NCI-H2107 (cell line): ENCODE measurements at regions not wholly inside any gene's neighbourhood (a gene's known extent, or its start where the extent isn't known, plus 50 kb on each side); places are given as distances from the start of the nearest gene placed in this dataset.

ENCODE experiments used
- DNase-seq: peaks from one replicate; lab custom pipeline; 2025; lab: John Stamatoyannopoulos, UW

DNA sequence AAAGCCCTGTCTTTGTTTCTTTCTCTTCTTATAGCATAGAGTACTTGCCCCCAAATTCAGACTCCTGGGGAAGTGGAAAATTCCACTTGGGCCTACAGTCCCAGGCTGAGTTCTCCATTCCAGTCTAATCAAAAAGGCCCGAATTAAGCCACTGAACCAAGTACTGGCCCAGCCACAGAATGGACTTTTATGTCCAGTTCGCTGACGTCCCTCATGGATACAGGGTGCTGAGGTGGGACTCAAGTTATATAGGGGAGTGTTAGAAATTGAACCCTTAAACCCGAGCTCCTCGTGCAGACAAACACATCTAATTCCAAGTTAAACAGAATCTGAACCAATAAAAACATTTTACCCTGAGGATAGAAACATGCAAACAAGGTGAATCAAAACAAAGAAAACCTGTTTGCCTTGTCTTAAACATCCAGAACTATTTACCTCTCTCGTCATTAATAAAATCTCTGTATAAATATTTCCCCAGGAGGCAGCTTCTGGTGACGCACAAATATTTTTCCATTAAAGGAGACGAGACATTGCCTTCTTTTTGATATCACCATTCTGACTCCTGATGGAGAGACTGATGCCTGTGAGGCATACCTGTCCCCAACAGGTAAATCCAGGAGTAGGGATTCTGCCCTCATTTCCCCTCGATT lies 136.8 kb upstream of the ARL4C start:
- DNase-seq: no peak

DNA sequence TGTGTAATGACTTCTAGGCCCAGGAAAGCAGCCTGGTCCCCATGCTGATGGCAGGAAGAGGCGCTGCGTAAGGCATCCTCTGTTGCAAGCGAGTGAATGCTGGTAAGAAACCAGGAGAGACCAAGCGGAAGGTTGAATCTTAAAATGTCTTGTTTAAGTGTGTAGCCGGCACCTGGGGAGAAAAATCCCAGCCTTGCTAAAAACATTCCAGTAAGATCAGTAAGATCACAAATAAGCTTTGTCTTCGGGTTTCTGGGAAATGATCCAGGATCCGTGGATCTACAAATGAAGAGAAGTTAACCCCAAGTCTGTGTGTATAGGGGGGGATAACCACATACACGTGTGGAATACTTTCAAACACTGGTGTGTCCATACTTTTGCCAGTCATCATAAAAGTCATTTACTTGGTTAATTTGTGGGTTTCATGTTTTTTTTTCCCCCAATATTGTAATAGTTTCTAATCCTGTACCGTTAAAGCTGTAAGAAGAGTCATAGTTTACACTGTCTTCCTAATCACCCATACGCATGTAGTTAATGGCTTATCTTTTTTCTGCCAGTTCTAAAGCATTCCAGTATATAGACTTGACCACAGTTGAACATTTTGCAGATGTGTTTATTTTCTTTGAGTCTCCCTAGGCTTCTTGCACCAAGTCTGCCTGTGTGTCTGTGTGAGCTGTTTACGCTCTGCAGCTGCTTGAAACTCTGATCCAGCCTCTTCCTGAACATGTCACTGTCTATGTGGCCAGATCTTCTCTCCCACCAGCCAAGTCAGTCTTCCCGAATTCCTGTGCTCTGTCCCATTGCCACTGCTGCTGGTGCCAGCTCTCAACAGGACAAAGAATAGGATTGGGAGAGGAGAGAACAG lies 135.9 kb upstream of the ARL4C start:
- DNase-seq: no peak

DNA sequence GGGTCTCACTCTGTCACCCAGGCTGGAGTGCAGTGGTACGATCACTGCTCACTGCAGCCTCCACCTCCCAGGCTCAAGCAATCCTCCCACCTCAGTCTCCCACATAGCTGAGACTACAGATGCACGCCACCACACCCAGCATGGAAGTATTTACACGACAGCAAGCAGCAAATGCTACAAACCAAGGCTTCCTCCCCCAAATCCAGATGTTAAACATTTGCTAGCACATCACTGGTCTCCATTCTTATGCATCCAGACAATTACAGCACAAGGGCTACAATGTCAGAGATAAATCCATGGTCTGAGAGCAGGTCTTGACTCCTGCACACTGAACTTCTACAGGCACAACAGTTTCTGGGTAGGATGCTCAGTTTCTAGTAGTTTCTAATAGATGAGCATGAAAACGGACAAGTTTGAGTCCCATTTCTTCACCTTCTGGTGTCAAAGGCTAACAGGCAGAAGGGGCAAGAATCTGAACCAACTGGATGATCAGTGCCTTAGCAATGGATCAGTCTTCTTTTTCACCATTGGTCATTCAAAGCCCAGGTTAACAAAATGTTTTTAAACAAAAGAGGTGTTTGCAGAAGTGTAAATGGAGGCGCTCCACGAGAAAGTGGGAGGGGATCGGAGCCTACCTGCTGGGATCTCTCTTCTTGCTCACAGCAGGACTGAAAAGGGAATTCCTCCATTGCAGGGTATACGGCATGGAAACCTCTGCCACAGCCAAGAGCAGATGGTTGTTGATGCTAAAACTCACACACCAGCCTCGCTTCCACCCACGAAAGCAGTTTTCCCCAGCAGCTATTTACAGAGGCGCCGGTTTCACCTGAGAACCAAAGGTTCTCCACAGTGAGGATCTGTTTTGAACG lies 135.0 kb upstream of the ARL4C start:
- DNase-seq: no peak

DNA sequence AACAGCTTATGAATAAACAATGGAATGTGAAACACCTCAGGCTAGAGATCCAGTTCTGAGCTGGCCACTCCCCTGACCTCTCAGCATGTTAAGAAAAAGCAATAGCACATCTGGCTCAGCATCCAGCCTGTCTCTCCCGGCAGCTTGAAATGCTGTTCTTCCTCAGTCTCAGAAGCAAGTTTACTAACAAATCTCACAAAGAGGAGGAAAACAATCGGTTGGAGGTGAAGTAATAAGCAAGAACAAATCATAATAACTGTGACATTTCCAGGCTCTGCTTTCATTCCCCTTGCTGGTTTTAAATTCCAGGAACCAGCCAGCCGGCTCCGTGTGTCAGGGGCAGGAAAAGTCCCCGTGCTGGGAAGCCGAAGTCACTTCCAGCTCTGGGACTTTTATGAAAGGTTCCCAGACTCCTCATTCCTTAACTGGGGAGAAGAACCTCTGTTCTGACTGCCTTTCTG lies 133.9 kb upstream of the ARL4C start:
- no peak for DNase-seq

DNA sequence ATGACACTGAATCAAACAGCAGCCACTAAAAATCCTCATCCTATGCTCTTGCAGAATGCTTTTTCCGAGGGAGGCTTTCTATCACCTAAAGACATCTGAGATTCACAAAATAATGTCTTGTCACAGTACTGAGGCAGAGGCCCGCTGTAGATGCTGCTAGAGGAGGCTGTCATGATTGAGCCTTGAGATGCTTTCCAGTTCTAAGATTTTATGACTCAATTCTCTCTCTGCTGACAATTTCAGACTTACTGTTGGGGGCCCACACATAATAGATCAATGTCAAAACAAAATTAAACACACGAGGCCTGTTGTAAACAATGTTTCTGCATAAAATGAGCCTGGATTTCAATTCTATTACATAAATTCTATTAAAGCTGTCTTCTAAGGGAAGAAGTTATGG lies 132.7 kb upstream of the ARL4C start:
- DNase-seq: no peak

DNA sequence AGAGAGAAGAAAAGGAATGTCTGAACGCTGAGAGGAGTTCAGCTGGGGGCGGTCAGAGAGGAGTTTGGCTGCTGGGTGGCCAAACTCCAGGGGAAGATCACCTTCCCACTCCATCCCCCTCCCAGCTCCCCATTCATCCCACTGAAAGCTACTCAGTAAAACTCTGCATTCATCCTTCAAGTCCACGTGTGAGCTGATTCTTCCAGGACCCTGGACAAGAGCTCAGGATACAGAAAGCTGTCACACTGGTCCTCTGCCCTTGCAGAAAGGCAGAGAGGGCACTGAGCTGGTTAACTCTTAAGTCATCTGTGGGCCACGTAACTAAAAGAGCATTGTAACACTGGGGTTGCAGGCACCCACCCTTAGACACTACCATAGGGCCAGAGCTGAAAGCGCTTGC lies 132.1 kb upstream of the ARL4C start:
- no peak for DNase-seq

DNA sequence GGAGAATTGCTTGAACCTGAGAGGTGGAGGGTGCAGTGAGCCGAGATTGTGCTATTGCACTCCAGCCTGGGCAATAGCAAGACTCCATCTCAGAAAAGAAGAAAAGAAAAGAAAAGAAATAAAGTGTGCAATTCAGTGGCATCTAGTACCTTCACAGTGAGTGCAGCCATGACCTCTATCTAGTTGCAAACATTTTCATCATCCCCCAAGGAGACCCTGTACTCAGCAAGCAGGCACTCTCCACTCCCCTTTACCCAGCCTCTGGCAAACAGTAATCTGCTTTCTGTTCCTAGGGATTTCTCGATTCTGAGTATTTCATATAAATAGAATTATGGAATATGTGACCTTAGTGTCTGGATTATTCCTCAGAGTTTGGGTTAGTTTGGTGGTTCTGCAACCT lies 130.4 kb upstream of the ARL4C start:
- no peak for DNase-seq

DNA sequence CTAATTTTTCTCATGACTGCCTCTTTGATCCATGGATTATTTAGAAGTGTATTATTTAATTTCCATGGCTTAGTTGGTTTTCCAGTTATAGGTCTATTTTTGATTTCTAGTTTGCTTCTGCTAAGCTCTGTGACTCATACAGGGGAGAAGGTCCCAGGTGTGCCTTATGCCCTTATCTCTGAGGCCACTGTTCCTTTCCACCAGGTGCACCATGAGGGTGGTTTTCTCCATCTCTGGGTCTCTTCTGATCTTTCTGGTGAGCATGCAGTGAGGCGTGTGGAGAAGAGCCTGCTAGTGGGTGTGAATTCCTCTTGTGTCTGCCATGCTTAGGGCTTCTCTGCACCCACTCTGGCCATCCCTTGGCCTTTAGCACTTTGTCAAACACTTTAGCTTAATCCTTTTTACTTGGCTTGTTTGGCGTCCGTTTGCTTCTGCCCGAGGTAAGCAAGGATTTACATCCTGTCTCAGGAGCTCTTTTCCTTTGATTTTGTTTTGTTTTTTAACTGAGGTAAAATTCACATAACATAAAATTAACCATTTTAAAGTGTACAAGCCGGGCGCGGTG lies 129.8 kb upstream of the ARL4C start:
- DNase-seq: no peak

DNA sequence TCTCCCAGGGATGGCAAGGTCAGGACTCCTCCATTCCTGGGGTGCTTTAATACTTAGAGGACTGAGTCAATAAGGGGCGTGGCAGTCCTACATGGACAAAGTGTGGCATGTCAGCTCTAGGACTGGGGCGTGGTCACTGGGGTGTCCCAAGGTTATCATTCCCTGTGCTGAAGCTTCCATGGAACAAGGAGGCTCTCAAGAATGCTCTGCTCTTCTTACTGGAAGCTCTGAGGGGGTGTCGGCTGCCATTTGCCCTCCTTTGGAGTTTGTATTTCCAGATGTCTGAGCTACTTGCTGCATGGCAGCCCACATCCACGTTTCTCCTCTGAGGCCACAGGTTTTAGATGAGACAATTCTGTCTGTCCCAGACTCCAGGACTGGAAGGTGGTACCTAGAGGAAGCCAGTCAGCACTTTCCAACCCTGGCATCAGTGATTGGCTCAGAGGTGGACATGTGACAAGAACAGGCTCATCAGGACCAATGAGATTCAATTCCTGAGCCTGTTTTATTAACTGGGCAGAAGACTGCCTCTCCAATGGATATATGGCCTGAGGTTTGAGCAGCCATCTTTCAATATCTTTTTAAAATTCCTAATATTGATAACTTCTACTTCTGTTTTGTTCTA lies 128.9 kb upstream of the ARL4C start:
- no peak for DNase-seq

DNA sequence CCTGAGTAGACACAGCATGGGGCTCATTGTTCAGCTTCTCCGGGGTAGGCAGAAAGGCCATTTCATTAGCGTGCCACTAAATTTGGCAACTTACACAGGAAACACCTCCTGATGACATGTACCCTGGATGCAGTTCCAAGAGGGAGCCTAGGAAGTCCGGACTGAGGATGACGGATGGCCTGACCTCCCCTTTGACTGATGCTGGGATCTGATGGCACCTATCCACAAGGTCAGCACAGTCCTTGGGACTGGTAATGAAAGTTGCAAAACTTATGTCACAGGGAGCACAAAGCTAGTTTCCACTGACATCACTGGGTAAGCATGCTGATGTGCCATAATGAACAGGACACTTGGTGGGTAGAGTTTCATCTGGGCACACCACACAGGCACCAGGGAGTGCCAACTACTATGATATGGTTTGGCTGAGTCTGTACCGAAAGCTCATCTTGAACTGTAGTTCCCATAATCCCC lies 126.7 kb upstream of the ARL4C start:
- no peak for DNase-seq

DNA sequence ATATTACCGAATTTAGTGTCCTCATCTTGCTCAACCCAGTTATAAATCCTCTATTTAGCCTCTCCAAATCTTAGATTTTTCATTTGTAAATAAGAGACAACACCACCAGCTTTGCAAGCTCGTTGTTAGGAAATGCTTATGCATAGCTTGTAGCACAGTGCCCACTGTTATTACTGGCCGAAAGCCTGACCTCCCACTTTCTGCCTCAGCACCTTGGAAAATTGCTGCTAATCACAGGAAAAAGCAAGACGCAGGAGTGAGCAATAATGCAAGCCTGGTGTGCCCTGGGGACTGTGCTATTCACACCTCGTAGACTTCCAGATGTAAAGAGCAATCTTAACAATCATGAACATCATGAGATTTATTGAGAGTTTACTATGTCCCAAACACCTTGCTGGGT lies 124.2 kb upstream of the ARL4C start:
- DNase-seq: no peak

DNA sequence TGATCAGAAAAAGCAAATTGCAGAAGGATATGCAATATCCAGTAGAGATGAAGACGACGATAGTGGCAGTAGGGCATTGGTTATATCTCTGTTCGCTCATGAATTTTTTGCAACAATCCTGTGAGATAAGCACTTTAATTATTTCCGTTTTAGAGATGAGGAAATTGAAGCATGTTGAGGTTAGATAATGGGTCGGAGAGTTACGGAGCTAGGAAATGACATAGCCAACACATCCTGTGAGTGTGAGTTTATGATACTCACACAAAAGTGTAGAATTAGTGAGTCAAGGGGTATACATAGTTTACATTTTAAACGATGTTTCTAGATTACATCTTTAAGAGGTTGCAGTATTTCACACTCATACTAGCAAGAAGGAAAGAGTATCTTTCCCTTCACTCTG lies 123.1 kb upstream of the ARL4C start:
- no peak for DNase-seq

DNA sequence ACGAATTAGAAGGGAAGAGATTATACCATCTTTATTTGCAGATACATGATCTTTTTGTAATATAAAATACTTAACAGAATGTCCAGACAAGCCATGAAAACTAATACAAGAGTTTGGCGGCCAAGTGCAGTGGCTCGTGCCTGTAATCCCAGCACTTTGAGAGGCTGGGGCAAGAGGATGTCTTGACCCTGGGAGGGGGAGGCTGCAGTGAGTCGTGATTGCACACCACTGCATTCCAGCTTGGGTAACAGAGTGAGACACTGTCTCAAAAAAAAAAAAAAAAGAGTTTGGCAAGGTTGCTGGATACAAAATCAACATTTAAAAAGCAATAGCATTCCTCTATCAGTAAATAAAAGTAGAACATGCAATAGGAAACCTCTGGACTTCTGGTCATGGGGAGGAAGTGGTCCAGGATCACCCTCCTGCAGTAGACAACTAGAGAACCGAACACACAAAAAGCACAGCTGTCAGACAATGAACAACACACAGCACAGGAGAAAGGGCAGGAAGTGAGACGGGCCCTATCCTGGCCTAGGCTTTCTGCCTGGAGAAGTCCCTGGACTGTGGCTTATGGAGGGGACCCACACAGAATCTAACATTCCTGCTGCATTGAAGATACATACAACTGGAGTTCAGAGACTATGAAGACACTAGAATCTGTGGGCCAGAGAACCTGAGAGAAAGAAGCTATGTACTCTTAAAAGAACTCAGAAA lies 118.9 kb upstream of the ARL4C start:
- no peak for DNase-seq

DNA sequence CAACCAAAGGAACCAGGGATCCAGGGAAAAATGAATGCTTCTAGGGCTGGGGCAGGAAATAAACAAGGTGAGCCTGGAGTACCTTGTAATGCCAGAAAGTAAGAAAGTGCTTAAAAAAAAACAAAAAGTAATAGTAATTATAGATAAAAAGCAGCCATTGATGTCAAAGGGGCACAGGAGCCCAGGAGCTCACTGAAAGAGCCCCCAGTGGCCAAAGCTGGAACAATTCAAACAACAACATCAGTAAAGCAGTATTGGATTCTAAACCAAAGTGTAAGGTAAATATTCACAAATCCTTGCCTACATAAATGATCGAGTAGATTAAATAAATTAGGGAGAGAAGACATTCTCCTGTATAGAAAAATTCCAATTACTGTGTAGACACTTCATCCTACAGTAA lies 114.3 kb upstream of the ARL4C start:
- no peak for DNase-seq

DNA sequence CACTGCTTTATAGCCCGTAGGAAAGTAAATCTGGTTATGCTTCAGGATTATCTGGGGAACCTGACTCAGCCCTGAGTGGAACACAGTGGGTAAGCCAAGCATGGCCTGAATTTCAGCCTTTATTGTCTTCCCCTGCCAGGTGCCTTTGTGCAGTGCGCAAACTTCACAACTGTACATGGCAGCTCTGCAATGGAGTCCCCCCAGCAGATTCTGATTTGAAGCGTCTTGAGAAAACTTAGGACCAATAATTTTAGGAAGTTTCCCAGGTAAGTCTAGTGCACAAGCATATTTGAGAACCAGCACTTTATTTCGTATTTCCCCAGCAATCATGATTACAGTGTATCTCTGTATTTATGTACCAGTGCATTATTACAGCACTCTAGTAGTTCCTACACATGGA lies 112.1 kb upstream of the ARL4C start:
- DNase-seq: no peak

DNA sequence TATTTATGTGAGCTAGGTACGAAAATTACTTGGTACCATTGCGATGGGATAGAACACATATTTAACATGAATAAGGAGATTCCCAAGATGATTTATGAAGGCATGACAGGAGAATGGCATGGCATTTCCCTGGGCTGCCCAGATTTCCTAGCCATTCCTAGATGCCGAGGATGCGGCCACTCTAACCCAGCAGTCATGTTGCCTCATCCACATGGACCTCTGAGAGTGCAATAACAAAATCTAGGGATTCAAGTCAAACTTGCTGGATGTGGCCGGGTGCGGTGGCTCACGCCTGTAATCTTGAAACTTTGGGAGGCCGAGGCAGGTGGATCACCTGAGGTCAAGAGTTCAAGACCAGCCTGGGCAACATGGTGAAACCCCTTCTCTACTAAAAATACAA lies 110.8 kb upstream of the ARL4C start:
- no peak for DNase-seq

DNA sequence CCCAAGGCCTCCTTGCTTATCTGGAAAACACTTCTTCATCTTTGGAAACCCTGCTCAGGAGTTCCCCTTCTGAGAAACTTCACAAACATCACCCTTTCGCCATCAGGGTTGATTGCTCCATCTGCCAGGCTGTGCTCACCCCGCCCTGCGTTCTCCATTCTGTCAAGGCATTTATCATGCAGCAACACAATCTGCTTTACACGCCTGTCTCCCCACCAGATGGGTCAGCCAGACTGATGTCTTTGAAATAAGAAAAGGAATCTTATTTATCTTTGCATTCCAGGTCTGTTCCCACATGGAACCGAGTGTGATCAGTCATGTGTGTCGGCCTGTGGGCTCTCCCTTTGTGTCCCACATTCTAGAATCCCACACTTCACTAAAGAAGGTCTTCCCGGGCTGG lies 110.0 kb upstream of the ARL4C start:
- DNase-seq: no peak

DNA sequence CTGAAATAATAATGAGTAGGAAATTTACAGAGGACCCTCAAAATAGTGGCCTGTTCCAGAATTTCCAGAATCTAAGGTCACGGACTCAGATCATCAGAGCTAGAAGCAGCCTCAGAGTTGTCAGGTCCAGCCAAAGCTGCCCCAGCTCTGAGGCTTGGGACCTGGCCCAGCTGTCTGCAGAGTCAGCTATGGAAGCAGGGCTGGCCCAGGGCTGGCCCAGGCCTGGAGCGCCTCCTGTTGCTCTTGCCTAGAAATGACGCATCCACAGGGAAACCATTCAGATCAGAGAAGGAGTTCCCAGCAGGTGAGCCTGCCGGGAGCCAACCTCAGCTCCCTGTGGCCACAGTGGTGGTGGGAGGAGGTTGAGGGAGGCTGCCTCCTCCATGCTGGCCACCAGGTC lies 106.7 kb upstream of the ARL4C start:
- no peak for DNase-seq

DNA sequence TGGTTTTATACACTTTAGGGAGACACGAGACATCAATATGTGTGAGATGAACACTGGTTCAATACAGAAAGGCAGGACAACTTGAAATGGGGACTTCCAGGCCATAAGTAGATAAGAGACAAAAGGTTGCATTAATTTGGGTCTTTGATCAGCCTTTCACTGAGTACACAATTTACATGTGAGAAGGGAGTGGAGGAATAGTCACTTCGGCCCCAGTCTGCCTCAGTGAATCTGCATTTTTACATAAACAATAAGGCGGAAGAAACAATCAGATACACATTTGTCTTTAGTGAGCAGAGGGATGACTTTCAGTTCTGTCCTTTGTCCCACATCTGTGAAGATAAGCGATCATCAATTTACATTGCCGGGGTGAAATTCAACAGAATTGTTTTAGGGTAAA lies 104.3 kb upstream of the ARL4C start:
- no peak for DNase-seq

DNA sequence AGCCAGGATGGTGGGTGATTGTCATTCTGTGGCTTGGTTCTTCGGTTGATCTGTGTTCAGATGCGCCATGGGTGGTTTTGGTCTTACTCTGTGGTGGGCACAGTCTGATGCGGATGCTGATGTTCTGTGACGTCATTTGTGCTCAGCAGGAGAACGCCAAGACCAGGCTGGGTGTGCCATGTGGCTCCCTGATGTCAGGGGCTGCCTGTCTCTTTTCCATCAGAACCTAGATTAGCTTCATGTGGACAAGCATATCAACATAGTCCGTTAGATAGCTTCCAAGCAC lies 100.6 kb upstream of the ARL4C start:
- no peak for DNase-seq
